GM12892 (cell line): ENCODE measurements at regions not wholly inside any gene's neighbourhood (a gene's known extent, or its start where the extent isn't known, plus 50 kb on each side); places are given as distances from the start of the nearest gene placed in this dataset.
"Not testable (repeated sequence)": the region's sequence is repeated elsewhere in the genome, so short reads cannot be mapped to it uniquely, and the experiment has no call there.

ENCODE experiments used
- DNase-seq: peaks from one replicate; pipeline ENCODE4 v3.0.0; 2011; ENCODE audit not compliant: insufficient read length
- FAIRE-seq: peaks from 2 replicates; lab custom pipeline; 2011; peaks lifted over from hg19 to GRCh38; lab: Jason Lieb, UNC
- POLR2A ChIP-seq: IDR thresholded peaks from 2 replicates; pipeline ENCODE4 v1.6.1; 2011; ENCODE audit warnings: low read depth, low read length, control low read depth
- POLR2AphosphoS5 ChIP-seq: IDR thresholded peaks from 2 replicates; pipeline ENCODE4 v1.6.1; 2011; ENCODE audit warnings: low read depth, low read length, control low read depth
- TAF1 ChIP-seq: IDR thresholded peaks from 2 replicates; pipeline ENCODE4 v1.6.1; 2011; ENCODE audit warnings: low read depth, mild to moderate bottlenecking, control low read depth, low read length, borderline replicate concordance

DNA sequence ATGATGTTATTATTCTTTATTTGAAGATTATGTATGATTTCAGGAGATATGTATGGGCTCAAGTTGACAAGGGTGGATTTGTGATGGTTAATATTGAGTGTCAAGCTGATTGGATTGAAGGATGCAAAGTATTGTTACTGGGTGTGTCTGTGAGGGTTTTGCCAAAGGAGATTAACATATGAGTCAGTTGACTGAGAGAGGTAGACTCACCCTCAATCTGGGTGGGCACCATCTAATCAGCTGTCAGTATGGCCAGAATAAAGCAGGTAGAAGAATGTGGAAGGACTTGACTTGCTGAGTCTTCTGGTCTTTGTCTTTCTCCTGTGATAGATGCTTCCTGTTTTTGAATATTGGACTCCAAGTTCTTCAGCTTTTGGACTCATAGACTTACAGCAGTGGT lies 973.7 kb downstream of the MCTP2 start:
- FAIRE-seq = no peak
- TF ChIP-seq POLR2AphosphoS5 = no peak
- TF ChIP-seq POLR2A = no peak
- TF ChIP-seq TAF1 = no peak
- no peak for DNase-seq

DNA sequence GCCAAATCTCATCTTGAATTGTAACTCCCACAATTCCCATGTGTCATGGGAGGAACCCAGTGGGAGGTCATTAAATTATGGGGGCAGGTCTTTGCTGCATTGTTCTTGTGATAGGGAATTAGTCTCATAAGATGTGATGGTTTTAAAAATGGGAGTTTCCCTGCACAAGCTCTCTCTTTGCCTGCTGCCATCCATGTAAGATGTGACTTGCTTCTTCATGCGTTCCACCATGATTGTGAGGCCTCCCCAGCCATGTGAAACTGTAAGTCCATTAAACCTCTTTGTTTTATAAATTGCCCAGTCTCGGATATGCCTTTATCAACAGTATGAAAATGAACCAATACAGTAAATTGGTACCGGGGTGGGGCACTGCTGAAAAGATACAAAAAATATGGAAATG lies 974.5 kb downstream of the MCTP2 start:
- not testable (repeated sequence) for FAIRE-seq, DNase-seq

DNA sequence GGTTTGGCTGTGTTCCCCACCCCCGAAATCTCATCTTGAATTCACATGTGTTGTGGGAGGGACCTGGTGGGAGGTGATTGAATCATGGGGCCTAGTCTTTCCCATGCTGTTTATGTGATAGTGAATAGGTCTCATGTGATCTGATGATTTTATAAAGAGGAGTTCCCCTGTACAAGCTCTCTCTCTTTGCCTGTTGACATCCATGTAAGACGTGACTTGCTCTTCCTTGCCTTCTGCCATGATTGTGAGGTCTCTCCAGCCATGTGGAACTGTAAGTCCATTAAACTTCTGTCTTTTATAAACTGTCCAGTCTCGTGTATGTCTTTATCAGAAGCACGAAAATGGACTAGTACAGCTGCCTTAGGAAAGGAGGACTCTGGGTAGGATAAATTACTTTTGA lies 976.7 kb downstream of the MCTP2 start:
- FAIRE-seq (no peak), DNase-seq (no peak)
- TF ChIP-seq POLR2A = no peak

DNA sequence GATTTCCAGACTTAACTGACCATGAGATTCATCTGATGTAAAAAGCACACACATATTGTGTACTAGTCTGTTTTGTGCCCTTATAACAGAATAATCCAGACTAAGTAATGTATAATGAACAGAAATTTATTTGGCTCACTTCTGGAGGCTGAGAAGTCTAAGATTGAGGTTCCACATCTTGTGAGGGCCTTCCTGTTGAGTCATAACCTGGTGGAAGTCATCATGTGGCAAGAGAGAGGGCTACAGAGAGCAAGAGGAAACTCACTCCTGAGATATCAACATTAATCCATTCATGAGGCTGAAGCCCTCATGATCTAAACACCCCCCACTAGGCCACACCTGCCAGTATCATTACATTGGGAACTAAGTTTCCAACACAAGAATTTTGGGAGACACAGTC lies 977.6 kb downstream of the MCTP2 start:
- DNase-seq = no peak
- no peak for FAIRE-seq
- TF ChIP-seq POLR2AphosphoS5 (no peak), POLR2A (no peak), TAF1 (no peak)

DNA sequence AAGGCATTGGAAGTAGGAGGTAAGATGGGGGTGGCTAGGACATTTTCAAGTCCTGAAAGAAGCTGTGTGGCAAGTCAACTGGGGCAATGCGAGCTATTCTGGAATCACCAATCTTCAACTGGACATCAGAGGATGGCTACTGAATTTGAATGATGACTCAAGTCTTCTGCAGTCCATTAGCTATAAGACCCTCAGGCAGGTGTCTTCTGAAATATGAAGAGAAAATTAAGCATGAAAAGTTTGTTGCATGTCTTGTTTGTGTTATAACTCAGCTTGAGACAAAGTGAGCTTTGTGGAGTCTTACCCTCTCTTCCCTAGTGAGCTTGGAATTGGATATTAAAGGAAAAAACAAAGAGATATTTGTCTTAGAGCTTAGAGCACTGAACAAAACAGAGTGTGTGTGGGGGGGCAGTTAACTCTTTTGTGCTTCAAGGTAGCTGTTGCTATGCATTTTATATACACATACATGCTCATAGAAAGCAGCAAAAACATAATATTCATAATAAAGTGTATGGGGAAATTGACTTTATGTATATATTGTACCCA lies 979.1 kb downstream of the MCTP2 start:
- DNase-seq = no peak
- TF ChIP-seq POLR2A (no peak), POLR2AphosphoS5 (no peak), TAF1 (no peak)
- no peak for FAIRE-seq

DNA sequence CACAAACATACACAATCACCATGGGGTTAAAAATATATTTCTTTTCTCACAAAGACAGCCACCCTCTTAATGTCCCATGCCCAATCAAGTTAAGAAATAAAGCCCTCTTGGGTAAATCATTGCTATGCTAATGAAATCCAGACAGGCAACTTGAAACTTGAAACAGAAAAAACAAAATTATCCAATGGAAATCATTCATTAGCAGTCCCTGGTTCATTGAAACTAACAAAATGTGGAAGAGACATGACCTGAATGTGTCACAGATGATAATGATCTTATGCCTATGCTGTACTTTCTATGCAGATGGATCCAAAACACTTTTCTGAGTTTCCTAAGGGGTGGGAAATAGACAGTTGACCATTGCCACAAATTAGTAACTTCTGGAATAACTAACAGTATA lies 983.7 kb downstream of the MCTP2 start:
- TF ChIP-seq POLR2AphosphoS5 = no peak
- no peak for TF ChIP-seq POLR2A
- TF ChIP-seq TAF1 = no peak
- DNase-seq = no peak
- FAIRE-seq = no peak

DNA sequence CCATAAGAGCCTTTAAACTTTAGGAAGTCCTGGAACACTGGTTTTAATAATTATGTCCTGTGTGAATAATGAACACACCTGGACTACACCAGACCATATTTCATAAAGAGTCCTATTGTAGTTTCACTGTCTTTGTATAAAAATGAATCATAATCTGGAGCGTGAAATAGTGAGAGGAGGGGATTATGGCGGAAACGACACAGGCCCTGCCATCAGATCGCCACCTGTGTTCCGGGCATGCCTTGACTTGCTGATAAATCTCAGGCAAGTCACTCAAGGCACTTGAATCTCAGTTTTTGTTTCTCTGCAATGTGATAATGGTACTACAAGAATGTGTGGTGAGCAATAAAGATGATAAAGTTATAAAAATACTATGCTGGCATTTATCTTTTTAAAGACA lies 995.5 kb downstream of the MCTP2 start:
- FAIRE-seq = no peak
- DNase-seq = no peak
- TF ChIP-seq TAF1 = no peak
- no peak for TF ChIP-seq POLR2A
- TF ChIP-seq POLR2AphosphoS5 = no peak

DNA sequence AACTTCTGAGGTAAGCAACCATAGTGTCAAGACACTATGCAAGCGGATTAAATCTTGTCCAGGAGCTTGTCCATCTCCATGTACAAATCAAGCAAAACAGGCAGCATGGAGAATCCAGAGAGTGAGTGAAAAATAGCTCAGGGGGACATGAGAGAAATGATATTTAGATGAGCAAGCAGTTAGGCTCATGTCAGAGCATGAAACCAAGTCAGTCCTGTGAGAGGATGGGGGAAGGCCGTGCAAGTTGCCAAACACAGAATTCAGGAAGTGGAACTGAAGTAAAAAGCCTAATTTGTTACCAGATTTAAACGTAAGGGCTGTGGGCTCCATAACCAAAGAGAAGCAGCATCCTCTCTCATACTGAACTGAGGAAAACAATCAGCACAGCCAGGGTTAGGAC lies 995.9 kb downstream of the MCTP2 start:
- FAIRE-seq (no peak), DNase-seq (no peak)
- TF ChIP-seq POLR2A (no peak), TAF1 (no peak), POLR2AphosphoS5 (no peak)

DNA sequence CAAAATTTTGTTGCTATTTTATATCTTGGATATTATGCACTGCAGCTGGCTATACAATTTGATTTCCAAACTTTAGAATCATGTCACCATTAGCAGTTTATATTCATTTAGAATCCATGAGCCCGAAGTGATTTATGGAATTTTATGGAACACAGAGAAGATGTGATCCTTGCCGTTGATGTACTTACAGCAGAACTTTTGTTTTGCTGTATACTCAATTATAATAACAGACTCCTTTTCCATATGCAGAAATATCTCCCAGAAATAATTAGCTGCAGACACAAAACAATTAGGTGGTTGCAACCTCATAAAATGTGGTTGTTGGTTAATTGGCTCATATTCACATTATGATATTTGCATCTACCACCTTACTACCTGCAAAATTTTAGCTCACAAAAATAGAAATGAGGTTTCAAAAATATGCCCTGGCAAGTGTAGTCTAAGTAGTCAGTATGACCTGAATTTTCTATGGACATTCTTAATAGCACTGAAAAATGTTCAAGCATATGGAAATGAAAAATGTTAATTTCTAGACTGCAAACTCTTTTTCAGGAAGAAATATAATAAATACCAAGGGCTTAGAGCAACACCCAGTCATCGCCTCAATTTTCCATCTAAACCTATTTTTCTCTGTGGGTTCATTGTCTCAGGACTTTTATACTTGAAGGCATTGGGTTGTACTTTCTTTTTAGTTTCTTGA lies 997.6 kb downstream of the MCTP2 start:
- TF ChIP-seq TAF1 (no peak), POLR2AphosphoS5 (no peak), POLR2A (no peak)
- FAIRE-seq (no peak), DNase-seq (no peak)

DNA sequence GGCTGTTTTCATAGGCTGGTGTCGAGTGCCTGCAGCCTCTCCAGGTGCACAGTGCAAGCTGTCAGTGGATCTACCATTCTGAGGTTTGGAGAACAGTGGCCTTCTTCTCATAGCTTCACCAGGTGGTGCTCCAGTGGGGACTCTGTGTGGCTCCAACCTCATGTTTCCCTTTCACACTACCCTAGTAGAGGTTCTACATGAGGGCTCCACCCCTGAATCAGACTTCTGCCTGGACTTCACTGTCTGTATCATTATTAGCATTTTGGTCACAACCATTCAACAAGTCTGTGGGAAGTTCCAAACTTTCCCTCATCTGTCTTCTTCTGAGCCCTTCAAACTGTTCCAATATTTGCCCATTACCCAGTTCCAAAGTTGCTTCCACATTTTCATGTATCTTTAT lies 1003.7 kb downstream of the MCTP2 start:
- TF ChIP-seq POLR2AphosphoS5 = no peak
- no peak for TF ChIP-seq TAF1
- no peak for TF ChIP-seq POLR2A
- DNase-seq = no peak
- no peak for FAIRE-seq

DNA sequence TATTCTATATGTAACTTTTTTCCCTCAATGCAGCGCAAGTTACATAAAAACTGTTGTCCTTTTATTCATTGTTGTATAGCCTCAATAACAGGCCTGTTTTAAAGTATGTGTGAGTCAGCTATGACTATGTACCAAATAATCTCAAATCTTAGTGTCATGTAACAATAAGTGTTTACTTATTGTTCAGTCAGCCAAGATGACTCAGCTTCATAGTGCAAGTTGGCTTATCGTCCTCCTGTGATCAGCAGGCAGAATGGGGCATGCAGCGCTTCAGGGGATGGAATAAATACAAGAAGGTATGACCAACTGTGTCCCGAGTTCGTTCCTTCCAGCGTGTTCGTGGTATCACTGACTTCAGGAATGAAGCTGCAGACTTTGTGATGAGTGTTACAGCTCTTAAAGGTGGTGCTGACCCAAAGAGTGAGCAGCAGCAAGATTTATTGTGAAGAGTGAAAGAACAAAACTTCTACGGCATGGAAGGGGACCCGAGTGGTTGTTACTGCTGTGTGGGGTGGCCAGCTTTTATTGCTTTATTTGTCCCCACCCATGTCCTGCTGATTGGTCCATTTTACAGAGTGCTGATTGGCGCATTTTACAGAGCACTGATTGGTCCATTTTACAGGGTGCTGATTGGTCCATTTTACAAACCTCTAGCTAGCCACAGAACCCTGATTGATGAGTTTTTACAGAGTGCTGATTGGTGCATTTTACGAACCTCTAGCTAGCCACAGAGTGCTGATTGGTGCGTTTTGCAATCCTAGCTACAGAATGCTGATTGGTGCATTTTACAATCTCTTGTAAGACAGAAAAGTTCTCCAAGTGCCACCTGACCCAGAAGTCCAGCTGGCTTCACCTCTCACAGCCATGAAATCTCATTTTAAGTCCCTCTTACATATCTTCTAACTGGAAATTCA lies 1016.0 kb downstream of the MCTP2 start:
- FAIRE-seq (no peak), DNase-seq (no peak)
- no peak for TF ChIP-seq POLR2A

DNA sequence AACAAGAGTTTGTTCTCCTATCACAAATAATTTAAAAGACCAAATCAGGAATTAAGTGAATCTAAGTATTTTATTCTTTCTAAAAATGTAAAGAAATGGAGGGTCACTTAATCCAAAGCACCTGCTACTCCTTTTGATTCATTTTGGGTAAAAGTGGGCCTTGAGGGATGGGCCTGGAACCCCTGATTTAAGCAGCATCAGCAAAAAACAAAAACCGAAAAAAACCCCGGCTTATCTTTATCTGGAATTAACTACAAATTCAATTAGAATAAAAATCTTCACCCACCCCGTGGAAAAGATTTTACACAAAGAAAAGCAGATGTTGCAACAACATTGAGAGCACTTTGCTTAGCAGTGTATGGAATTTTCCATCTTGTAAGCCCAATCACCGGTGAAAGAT lies 1018.2 kb downstream of the MCTP2 start:
- no peak for TF ChIP-seq POLR2AphosphoS5
- TF ChIP-seq POLR2A = no peak
- no peak for TF ChIP-seq TAF1
- FAIRE-seq = no peak
- DNase-seq = no peak

DNA sequence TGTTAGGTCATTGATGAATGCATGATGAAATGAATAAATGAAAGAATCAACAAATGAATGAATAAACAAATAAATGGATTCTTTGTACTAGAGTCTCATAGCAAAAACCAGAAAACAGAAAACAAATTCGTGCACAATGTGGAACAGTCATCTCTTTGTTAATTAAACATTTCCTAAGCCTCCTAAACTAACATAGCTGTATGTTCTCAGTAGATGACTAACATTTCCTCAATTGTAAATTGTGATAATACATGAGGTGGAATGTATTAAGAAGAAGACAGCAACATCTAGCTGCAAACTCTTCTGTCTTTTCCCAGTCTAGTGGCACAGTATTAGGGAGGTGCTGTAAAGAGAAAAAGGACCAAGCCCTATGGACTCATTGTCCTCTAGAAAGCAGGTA lies 1021.0 kb downstream of the MCTP2 start:
- FAIRE-seq = no peak
- no peak for TF ChIP-seq POLR2AphosphoS5
- TF ChIP-seq POLR2A = no peak
- TF ChIP-seq TAF1 = no peak
- no peak for DNase-seq
